HCT116 (cell line): ENCODE measurements at regions not wholly inside any gene's neighbourhood (a gene's known extent, or its start where the extent isn't known, plus 50 kb on each side); places are given as distances from the start of the nearest gene placed in this dataset.

Experiments used
- EZH2 ChIP-seq: fragments of 200-600 bp; sonication (generic); IDR thresholded peaks from 2 replicates; pipeline ENCODE4 v1.6.1; 2017; ENCODE audit warnings: antibody characterized with exemption, mixed run types
- FOSL1 ChIP-seq: IDR thresholded peaks from 2 replicates; pipeline ENCODE4 v1.6.1; 2012; ENCODE audit warnings: low read depth
- POLR2A ChIP-seq: IDR thresholded peaks from 2 replicates; pipeline ENCODE4 v1.7.0; 2011; ENCODE audit warnings: borderline replicate concordance; ENCODE audit not compliant: insufficient read depth, insufficient read length; ENCODE audit errors: extremely low read depth
- SIN3A ChIP-seq: IDR thresholded peaks from 2 replicates; pipeline ENCODE4 v1.6.1; 2012; ENCODE audit warnings: low read depth
- TF ChIP-seq, protein P1 (sequence below), 3 experiments: fragments of 200-600 bp in 1 of 3; sonication (generic) in 1 of 3; IDR thresholded peaks in 2 of 3; conservative IDR thresholded peaks in 1 of 3; 2 replicates each; pipeline ENCODE4 v1.5.1; 2012 to 2017; ENCODE audit warnings: low read depth in 2 of 3, low read length in 2 of 3, antibody characterized with exemption in 1 of 3, borderline replicate concordance in 1 of 3, control low read depth in 1 of 3, mild to moderate bottlenecking in 1 of 3, mixed read lengths in 1 of 3, mixed run types in 1 of 3, moderate library complexity in 1 of 3; ENCODE audit not compliant: insufficient read depth in 1 of 3
- TF ChIP-seq, protein P2 (sequence below): IDR thresholded peaks from 2 replicates; pipeline ENCODE4 v1.6.1; 2012; ENCODE audit warnings: low read depth

DNA sequence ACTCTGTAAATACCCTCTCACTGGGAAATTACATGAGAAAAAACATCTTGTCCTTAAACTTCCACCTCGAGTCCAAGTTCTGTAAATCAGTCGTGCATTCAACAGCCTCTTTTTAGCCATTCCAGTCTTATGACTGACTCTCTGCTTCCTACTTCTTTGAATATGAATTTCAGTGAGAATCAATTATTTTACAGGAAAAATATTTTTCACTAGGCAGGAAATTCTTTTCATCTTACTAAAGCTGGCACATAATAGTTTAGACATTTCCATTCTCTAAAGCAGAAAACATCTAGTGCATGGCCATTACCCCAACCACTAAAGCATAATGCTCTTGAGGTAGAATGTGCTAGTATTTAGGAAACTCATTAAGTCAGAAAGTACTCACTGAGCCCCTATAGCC lies 565.7 kb upstream of the FAT1 start:
- TF ChIP-seq EZH2, result no peak
- no peak for TF ChIP-seq POLR2A
- no peak for TF ChIP-seq FOSL1
- TF ChIP-seq, protein P1, sequence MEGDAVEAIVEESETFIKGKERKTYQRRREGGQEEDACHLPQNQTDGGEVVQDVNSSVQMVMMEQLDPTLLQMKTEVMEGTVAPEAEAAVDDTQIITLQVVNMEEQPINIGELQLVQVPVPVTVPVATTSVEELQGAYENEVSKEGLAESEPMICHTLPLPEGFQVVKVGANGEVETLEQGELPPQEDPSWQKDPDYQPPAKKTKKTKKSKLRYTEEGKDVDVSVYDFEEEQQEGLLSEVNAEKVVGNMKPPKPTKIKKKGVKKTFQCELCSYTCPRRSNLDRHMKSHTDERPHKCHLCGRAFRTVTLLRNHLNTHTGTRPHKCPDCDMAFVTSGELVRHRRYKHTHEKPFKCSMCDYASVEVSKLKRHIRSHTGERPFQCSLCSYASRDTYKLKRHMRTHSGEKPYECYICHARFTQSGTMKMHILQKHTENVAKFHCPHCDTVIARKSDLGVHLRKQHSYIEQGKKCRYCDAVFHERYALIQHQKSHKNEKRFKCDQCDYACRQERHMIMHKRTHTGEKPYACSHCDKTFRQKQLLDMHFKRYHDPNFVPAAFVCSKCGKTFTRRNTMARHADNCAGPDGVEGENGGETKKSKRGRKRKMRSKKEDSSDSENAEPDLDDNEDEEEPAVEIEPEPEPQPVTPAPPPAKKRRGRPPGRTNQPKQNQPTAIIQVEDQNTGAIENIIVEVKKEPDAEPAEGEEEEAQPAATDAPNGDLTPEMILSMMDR (IDR thresholded peaks at IDR 0.05 in 2 of 3, conservative IDR thresholded peaks at IDR 0.05 in 1 of 3; ENCODE audit: borderline replicate concordance in 1 of 3, insufficient read depth in 1 of 3, low read depth in 2 of 3, low read length in 2 of 3), result no peak
- TF ChIP-seq SIN3A, result no peak
- TF ChIP-seq, protein P2, sequence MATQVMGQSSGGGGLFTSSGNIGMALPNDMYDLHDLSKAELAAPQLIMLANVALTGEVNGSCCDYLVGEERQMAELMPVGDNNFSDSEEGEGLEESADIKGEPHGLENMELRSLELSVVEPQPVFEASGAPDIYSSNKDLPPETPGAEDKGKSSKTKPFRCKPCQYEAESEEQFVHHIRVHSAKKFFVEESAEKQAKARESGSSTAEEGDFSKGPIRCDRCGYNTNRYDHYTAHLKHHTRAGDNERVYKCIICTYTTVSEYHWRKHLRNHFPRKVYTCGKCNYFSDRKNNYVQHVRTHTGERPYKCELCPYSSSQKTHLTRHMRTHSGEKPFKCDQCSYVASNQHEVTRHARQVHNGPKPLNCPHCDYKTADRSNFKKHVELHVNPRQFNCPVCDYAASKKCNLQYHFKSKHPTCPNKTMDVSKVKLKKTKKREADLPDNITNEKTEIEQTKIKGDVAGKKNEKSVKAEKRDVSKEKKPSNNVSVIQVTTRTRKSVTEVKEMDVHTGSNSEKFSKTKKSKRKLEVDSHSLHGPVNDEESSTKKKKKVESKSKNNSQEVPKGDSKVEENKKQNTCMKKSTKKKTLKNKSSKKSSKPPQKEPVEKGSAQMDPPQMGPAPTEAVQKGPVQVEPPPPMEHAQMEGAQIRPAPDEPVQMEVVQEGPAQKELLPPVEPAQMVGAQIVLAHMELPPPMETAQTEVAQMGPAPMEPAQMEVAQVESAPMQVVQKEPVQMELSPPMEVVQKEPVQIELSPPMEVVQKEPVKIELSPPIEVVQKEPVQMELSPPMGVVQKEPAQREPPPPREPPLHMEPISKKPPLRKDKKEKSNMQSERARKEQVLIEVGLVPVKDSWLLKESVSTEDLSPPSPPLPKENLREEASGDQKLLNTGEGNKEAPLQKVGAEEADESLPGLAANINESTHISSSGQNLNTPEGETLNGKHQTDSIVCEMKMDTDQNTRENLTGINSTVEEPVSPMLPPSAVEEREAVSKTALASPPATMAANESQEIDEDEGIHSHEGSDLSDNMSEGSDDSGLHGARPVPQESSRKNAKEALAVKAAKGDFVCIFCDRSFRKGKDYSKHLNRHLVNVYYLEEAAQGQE, result no peak
